NCI-H748 (cell line): ENCODE measurements at regions not wholly inside any gene's neighbourhood (a gene's known extent, or its start where the extent isn't known, plus 50 kb on each side); places are given as distances from the start of the nearest gene placed in this dataset.

Experiments
- DNase-seq: peaks from one replicate; lab custom pipeline; 2025; ENCODE audit not compliant: unreplicated experiment; lab: John Stamatoyannopoulos, UW

- DNase-seq: no peak
Observed at GRCh38 chr14:53692885-53693284, 263.7 kb downstream of the BMP4 start.

- no peak for DNase-seq
Observed at GRCh38 chr14:53692451-53692850, 264.2 kb downstream of the BMP4 start.

GRCh38 chr14:53683229-53683628 lies 273.4 kb downstream of the BMP4 start:
- no peak for DNase-seq

- DNase-seq: no peak
Observed at GRCh38 chr14:53672526-53672925, 284.1 kb downstream of the BMP4 start.

GRCh38 chr14:53670701-53671100 lies 285.9 kb downstream of the BMP4 start:
- no peak for DNase-seq

GRCh38 chr14:53668897-53669296 lies 287.7 kb downstream of the BMP4 start:
- DNase-seq: no peak

- DNase-seq: no peak
Observed at GRCh38 chr14:53663709-53664108, 292.9 kb downstream of the BMP4 start.

- DNase-seq: no peak
Observed at GRCh38 chr14:53655080-53655785, 301.4 kb downstream of the BMP4 start.

GRCh38 chr14:53652068-53652467 lies 304.6 kb downstream of the BMP4 start:
- no peak for DNase-seq

- DNase-seq: no peak
Observed at GRCh38 chr14:53651096-53651740, 305.4 kb downstream of the BMP4 start.

- DNase-seq: no peak
Observed at GRCh38 chr14:53646925-53647324, 309.7 kb downstream of the BMP4 start.

GRCh38 chr14:53640695-53641094 lies 315.9 kb downstream of the BMP4 start:
- no peak for DNase-seq

GRCh38 chr14:53638966-53639365 lies 317.7 kb downstream of the BMP4 start:
- DNase-seq: no peak

GRCh38 chr14:53634793-53635192 lies 321.8 kb downstream of the BMP4 start:
- no peak for DNase-seq

- peak; percentile 85 for DNase-seq
Observed at GRCh38 chr14:53630336-53630735, 326.3 kb downstream of the BMP4 start.

- DNase-seq: no peak
Observed at GRCh38 chr14:53628732-53629430, 327.7 kb downstream of the BMP4 start.

- DNase-seq: no peak
Observed at GRCh38 chr14:53628261-53628660, 328.4 kb downstream of the BMP4 start.

GRCh38 chr14:53626761-53627160 lies 329.9 kb downstream of the BMP4 start:
- no peak for DNase-seq

GRCh38 chr14:53622447-53622846 lies 334.2 kb downstream of the BMP4 start:
- DNase-seq: no peak

GRCh38 chr14:53621921-53622320 lies 334.7 kb downstream of the BMP4 start:
- no peak for DNase-seq

- no peak for DNase-seq
Observed at GRCh38 chr14:53621433-53621832, 335.2 kb downstream of the BMP4 start.

- no peak for DNase-seq
Observed at GRCh38 chr14:53620890-53621289, 335.7 kb downstream of the BMP4 start.
